ENCODE measurements at regions not wholly inside any gene's neighbourhood (a gene's known extent, or its start where the extent isn't known, plus 50 kb on each side); places are given as distances from the start of the nearest gene placed in this dataset.
"Not testable (repeated sequence)": the region's sequence is repeated elsewhere in the genome, so short reads cannot be mapped to it uniquely, and the experiment has no call there.

DNA sequence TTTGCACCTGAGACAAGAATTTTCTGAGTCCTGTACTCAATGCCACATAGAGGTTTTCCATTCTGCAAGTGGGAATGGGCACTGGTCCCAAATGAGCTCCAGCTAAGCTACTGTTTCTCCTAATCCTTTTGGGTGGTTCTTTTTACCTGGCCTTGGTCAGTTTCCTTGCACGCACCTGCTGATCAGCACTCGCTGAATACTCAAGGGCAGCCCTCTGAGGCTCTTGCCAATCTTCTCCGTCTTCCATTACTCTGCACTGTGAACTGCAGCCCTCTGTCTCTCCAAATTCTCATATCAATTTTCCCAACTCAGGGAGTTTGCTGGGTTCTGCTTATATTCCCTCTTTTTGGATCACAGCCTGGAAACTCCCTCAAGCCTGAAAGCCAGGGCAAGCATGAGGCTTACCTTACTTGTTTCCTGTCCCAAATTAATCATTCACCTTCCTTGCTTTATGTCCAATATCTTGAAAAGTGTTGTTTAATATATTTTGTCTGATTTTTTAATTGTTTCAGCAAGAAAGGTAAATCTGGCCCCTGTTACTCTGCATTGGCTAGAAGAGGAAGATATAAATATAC lies 138.0 kb upstream of the TBX18 start:
- DNase-seq (ENCODE audit: low read depth) = no peak
- no peak overlapping the region for H3K4me3 ChIP-seq (ENCODE audit: low read depth, low read length)
- TF ChIP-seq, protein P1, sequence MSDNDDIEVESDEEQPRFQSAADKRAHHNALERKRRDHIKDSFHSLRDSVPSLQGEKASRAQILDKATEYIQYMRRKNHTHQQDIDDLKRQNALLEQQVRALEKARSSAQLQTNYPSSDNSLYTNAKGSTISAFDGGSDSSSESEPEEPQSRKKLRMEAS (IDR thresholded peaks at IDR 0.05; ENCODE audit: low read depth, low read length) = no peak
- TF ChIP-seq MYC (IDR thresholded peaks at IDR 0.05; ENCODE audit: low read depth, low read length) (no peak), POLR2A (IDR thresholded peaks at IDR 0.05; ENCODE audit: extremely low read depth, insufficient read length) (no peak)
- TF ChIP-seq, protein P2, sequence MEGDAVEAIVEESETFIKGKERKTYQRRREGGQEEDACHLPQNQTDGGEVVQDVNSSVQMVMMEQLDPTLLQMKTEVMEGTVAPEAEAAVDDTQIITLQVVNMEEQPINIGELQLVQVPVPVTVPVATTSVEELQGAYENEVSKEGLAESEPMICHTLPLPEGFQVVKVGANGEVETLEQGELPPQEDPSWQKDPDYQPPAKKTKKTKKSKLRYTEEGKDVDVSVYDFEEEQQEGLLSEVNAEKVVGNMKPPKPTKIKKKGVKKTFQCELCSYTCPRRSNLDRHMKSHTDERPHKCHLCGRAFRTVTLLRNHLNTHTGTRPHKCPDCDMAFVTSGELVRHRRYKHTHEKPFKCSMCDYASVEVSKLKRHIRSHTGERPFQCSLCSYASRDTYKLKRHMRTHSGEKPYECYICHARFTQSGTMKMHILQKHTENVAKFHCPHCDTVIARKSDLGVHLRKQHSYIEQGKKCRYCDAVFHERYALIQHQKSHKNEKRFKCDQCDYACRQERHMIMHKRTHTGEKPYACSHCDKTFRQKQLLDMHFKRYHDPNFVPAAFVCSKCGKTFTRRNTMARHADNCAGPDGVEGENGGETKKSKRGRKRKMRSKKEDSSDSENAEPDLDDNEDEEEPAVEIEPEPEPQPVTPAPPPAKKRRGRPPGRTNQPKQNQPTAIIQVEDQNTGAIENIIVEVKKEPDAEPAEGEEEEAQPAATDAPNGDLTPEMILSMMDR (IDR thresholded peaks at IDR 0.05; ENCODE audit: low read depth, low read length) = no peak

DNA sequence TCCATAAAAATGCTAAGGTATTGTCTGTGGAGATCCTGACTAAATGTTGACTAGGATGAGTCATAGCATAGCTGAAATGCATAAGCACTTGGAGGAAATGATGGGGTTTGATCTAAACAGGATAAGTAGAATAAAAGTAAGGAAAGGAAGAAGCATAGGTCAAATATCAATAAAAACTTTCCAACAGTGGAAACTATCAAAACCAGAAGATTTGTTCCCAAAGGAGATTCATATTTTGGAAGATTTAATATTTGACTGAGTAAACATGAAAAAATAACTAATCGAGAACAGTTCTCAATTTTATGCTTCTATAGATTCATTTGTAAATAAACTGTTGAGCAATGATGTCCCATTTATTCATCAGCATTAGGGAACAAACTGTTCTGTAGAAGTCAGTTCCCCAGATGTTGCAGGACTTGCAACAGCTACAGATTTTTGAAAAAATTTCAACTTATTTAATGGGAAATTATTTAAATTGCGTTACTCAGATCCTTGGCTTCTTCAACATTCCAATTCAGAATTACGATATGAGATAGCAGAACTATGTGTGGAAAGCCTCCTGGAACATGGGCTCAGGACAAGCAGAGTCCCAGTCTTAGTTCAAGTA lies 133.7 kb upstream of the TBX18 start:
- TF ChIP-seq POLR2A (IDR thresholded peaks at IDR 0.05; ENCODE audit: extremely low read depth, insufficient read length) (no peak), MYC (IDR thresholded peaks at IDR 0.05; ENCODE audit: low read depth, low read length) (no peak)
- TF ChIP-seq, protein P1 (IDR thresholded peaks at IDR 0.05; ENCODE audit: low read depth, low read length) = no peak
- TF ChIP-seq, protein P2 (IDR thresholded peaks at IDR 0.05; ENCODE audit: low read depth, low read length) = no peak
- no peak overlapping the region for H3K4me3 ChIP-seq (ENCODE audit: low read depth, low read length)
- DNase-seq (ENCODE audit: low read depth) = no peak

DNA sequence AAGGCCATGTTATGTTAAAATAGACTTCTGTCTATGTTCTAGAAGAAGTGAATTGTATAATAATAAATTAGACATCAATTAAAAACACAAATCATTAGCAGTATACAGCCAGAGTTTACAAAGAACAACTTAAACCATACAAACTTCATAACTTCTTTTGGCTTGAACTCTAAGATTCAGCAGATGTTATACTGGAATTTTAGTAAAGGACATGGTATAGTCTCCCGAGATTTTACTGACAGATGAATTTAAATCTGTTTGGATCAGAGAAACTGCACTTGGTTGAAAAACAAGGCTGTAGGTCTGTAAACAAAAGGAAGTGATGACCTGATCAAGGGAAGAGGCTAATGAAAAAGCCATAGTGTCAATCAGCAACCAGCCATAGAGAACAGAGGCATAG lies 132.6 kb upstream of the TBX18 start:
- no peak for DNase-seq (ENCODE audit: low read depth)
- H3K4me3 ChIP-seq (ENCODE audit: low read depth, low read length) = no peak overlapping the region
- TF ChIP-seq MYC (IDR thresholded peaks at IDR 0.05; ENCODE audit: low read depth, low read length) = no peak
- TF ChIP-seq, protein P2 (IDR thresholded peaks at IDR 0.05; ENCODE audit: low read depth, low read length) = no peak
- no peak for TF ChIP-seq POLR2A (IDR thresholded peaks at IDR 0.05; ENCODE audit: extremely low read depth, insufficient read length)
- TF ChIP-seq, protein P1 (IDR thresholded peaks at IDR 0.05; ENCODE audit: low read depth, low read length) = no peak

DNA sequence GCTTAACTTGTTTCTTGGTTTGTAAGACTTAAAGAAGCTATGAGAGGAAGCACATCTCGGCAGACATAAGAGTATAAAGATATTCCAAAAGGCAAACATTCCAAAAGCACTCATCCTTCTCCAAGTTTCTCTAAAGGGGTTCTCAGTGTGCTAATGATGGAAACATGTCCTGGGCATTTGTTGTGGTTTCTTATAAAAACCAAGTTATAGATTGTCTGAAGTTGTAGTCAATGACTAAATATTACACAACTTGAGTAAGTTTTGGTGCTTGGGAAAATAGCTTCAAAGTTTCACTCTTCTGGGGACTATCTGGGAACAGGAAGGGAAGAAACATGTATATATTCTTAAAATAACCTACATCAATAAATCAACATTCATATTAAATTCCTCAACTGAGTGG lies 128.3 kb upstream of the TBX18 start:
- DNase-seq (ENCODE audit: low read depth) = no peak
- TF ChIP-seq, protein P2 (IDR thresholded peaks at IDR 0.05; ENCODE audit: low read depth, low read length) = no peak
- no peak for TF ChIP-seq MYC (IDR thresholded peaks at IDR 0.05; ENCODE audit: low read depth, low read length)
- TF ChIP-seq, protein P1 (IDR thresholded peaks at IDR 0.05; ENCODE audit: low read depth, low read length) = no peak
- no peak for TF ChIP-seq POLR2A (IDR thresholded peaks at IDR 0.05; ENCODE audit: extremely low read depth, insufficient read length)

DNA sequence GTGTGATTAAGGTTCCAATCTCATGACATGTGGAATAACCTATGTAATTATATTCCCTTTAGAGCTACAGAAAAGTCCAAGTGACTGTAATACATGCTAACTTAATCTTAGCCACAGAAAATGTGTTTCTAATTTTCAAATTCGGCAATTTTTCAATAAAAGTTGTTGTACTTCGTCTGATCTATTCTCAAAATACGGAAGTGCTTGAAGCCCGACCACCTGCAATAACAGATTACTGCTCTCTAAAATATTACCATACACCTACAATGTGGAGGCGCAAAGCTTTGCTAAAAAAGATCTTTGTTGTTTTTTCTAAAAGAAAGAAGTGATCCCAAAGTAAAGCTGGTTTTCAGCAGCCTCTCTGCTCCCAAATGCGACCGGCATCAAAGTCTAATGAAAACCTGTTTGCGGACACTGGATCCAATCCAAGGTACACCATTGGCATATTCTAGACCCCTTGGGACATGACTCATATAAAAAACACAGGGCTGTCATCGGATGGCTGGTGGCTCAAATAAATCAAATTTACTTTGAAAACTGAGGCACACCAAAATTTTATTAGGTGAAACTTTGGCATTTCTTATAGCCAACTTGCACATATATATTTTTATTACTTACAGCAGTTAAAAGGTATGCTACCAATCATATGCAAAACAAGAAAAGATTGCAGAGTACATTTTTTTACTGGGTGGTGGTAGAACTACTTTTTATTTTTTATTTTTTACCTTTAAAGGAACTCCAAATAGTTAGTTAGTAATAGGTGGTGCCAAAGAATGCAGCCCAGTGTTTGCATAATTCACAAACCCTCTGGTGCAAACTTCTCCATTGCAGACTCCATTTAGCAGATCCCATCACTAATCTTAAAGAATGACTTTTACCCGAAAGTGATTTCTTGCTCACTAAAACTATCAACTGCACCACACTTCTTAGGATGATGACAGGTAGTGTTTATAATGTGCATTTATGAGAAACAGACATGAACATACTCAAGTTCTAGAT lies 118.7 kb upstream of the TBX18 start:
- no peak for DNase-seq (ENCODE audit: low read depth)
- H3K4me3 ChIP-seq (ENCODE audit: low read depth, low read length) = no peak overlapping the region
- TF ChIP-seq, protein P2 (IDR thresholded peaks at IDR 0.05; ENCODE audit: low read depth, low read length) = no peak
- TF ChIP-seq, protein P1 (IDR thresholded peaks at IDR 0.05; ENCODE audit: low read depth, low read length) = no peak
- no peak for TF ChIP-seq POLR2A (IDR thresholded peaks at IDR 0.05; ENCODE audit: extremely low read depth, insufficient read length)
- no peak for TF ChIP-seq MYC (IDR thresholded peaks at IDR 0.05; ENCODE audit: low read depth, low read length)

More for the DNA sequence above, 128.3 kb upstream of the TBX18 start:
- no peak overlapping the region for H3K4me3 ChIP-seq (ENCODE audit: low read depth, low read length)

DNA sequence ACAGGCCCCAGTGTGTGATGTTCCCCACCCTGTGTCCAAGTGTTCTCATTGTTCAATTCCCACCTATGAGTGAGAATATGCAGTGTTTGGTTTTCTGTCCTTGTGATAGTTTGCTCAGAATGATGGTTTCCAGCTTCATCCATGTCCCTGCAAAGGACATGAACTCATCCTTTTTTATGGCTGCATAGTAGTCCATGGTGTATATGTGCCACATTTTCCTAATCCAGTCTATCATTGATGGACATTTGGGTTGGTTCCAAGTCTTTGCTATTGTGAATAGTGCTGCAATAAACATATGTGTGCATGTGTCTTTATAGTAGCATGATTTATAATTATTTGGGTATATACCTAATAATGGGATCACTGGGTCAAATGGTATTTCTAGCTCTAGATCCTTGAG lies 115.0 kb upstream of the TBX18 start:
- not testable (repeated sequence) for DNase-seq (ENCODE audit: low read depth); H3K4me3 ChIP-seq (ENCODE audit: low read depth, low read length)
